Ishikawa (cell line): ENCODE measurements at regions not wholly inside any gene's neighbourhood (a gene's known extent, or its start where the extent isn't known, plus 50 kb on each side); places are given as distances from the start of the nearest gene placed in this dataset.

ENCODE experiments used
- CEBPB ChIP-seq: IDR thresholded peaks from 2 replicates; pipeline ENCODE4 v1.6.1; 2012
- CREB1 ChIP-seq: IDR thresholded peaks from 2 replicates; pipeline ENCODE4 v1.6.1; 2012; ENCODE audit warnings: low read depth
- EGR1 ChIP-seq: IDR thresholded peaks from 2 replicates; pipeline ENCODE4 v1.6.1; 2012
- EP300 ChIP-seq: IDR thresholded peaks from 2 replicates; pipeline ENCODE4 v1.6.1; 2012; ENCODE audit warnings: borderline replicate concordance
- FOXM1 ChIP-seq: IDR thresholded peaks from 2 replicates; pipeline ENCODE4 v1.6.1; 2012; ENCODE audit warnings: low read depth, borderline replicate concordance
- MAX ChIP-seq: IDR thresholded peaks from 2 replicates; pipeline ENCODE4 v1.6.1; 2012
- NFIC ChIP-seq: IDR thresholded peaks from 2 replicates; pipeline ENCODE4 v1.6.1; 2012
- RAD21 ChIP-seq: IDR thresholded peaks from 2 replicates; pipeline ENCODE4 v1.6.1; 2012; ENCODE audit warnings: low read depth
- REST ChIP-seq: IDR thresholded peaks from 2 replicates; pipeline ENCODE4 v1.6.1; 2012; ENCODE audit warnings: low read depth, mild to moderate bottlenecking
- TAF1 ChIP-seq: IDR thresholded peaks from 2 replicates; pipeline ENCODE4 v1.6.1; 2012; ENCODE audit warnings: low read depth, mild to moderate bottlenecking
- TCF12 ChIP-seq: IDR thresholded peaks from 2 replicates; pipeline ENCODE4 v1.6.1; 2012; ENCODE audit warnings: low read depth
- TEAD4 ChIP-seq: IDR thresholded peaks from 2 replicates; pipeline ENCODE4 v1.6.1; 2012
- USF1 ChIP-seq: IDR thresholded peaks from 2 replicates; pipeline ENCODE4 v1.6.1; 2012
- YY1 ChIP-seq: IDR thresholded peaks from 2 replicates; pipeline ENCODE4 v1.6.1; 2012; ENCODE audit warnings: low read depth
- ZBTB7A ChIP-seq: IDR thresholded peaks from 2 replicates; pipeline ENCODE4 v1.6.1; 2012; ENCODE audit warnings: low read depth

- TF ChIP-seq TCF12 (no peak), EP300 (no peak), ZBTB7A (no peak), TAF1 (no peak), RAD21 (no peak), YY1 (no peak), FOXM1 (no peak), REST (no peak), NFIC (no peak), TEAD4 (no peak)
Measured at GRCh38 chr2:128457716-128458115, 139.0 kb upstream of the HS6ST1 start.

GRCh38 chr2:128458505-128458904 lies 139.8 kb upstream of the HS6ST1 start:
- TF ChIP-seq RAD21 = no peak
- no peak for TF ChIP-seq TAF1
- no peak for TF ChIP-seq USF1
- TF ChIP-seq TCF12 = no peak
- no peak for TF ChIP-seq CREB1
- no peak for TF ChIP-seq CEBPB
- no peak for TF ChIP-seq FOXM1
- TF ChIP-seq MAX = no peak
- TF ChIP-seq REST = no peak
- TF ChIP-seq ZBTB7A = no peak
- TF ChIP-seq NFIC = no peak
- TF ChIP-seq EGR1 = no peak
- TF ChIP-seq TEAD4 = no peak
- no peak for TF ChIP-seq YY1
- TF ChIP-seq EP300 = no peak

GRCh38 chr2:128464456-128464855 lies 145.8 kb upstream of the HS6ST1 start:
- TF ChIP-seq YY1 (no peak), RAD21 (no peak), CREB1 (no peak), CEBPB (no peak), FOXM1 (no peak), EGR1 (no peak), EP300 (no peak), USF1 (no peak), NFIC (no peak), TCF12 (no peak), MAX (no peak), TAF1 (no peak), TEAD4 (no peak), REST (no peak)

- TF ChIP-seq NFIC (no peak), TCF12 (no peak)
Measured at GRCh38 chr2:128465246-128466170, 146.8 kb upstream of the HS6ST1 start.

- no peak for TF ChIP-seq TAF1
- TF ChIP-seq TEAD4 = no peak
- no peak for TF ChIP-seq MAX
- no peak for TF ChIP-seq FOXM1
- TF ChIP-seq EP300 = no peak
- no peak for TF ChIP-seq CREB1
Measured at GRCh38 chr2:128466376-128466775, 147.7 kb upstream of the HS6ST1 start.
